ENCODE measurements at regions not wholly inside any gene's neighbourhood (a gene's known extent, or its start where the extent isn't known, plus 50 kb on each side); places are given as distances from the start of the nearest gene placed in this dataset.

DNA sequence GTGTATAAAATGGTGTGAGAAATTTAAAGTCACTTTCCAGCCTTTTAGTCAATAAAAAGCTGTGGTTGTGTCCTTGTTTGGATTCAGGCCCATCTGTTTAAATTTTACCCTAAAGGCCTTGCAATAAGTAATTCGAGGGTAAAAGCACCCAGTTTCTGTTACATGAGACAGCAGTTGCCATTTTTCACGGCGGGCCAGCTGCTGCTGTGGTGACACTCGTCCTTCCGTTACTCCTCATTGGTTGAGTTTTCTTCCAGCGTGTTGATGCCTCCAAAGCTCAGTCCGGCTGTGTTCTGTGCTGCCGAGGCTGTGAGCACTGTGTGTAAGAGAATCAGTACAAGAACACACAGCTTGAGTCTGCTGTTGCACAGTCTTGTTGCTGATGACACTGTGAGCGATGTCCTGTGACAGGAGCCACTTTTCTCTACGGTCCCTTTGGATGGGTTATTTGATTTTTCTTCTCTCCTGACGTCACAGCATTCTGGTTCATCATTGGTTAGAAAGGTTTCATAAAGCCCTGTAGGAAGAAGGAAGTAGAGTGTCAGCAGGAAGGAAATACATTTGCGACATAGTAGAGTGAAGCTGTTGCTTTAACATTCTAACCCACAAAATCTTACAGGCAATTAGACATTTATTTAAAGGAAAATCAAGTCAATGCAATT, 602.5 kb upstream of the ARGLU1 start:
- H3K36me3 ChIP-seq (replicated peaks in 1 of 2; ENCODE audit: control insufficient read depth in 1 of 2, insufficient read depth in 2 of 2, low read length in 1 of 2): peaks cover 0 to 3% of the 10 kb centered on the region in 2 experiments
- no peak overlapping the region for H3K9ac ChIP-seq
- no peaks in the 10 kb centered on the region for H3K27me3 ChIP-seq (ENCODE audit: insufficient read depth)
- peak overlapping the region; percentile 42; the same call in 1 of the 2 replicates for H2AFZ ChIP-seq (ENCODE audit: low read depth)
- H4K20me1 ChIP-seq (ENCODE audit: insufficient read depth): no peaks in the 10 kb centered on the region
- H3K9me3 ChIP-seq: no peaks in the 10 kb centered on the region
- H3K9me2 ChIP-seq: no peaks in the 10 kb centered on the region
- WGBS (ENCODE audit: low lambda C conversion rate): 36% methylated on average over 12 of the region's 12 CpGs
- peaks cover 0 to 4% of the 10 kb centered on the region in 2 experiments; a peak in 2 of 4 replicates for H3K4me1 ChIP-seq (ENCODE audit: control insufficient read depth in 1 of 2, insufficient read depth in 2 of 2, low read depth in 1 of 2, low read length in 1 of 2)
- CTCF ChIA-PET: interaction anchor here (1.0 to 1.3 kb wide), 2 partner anchors 22 to 595 kb away, joined by 3 read pairs; no protein-coding TSS in a partner anchor
- TF ChIP-seq SIN3A (IDR thresholded peaks at IDR 0.05; ENCODE audit: borderline replicate concordance, low read depth, low read length) (no peak), EP300 (IDR thresholded peaks at IDR 0.05; ENCODE audit: borderline replicate concordance in 1 of 2, low read depth in 1 of 2, low read length in 1 of 2) (no peak), EZH2phosphoT487 (IDR thresholded peaks at IDR 0.05; ENCODE audit: borderline replicate concordance, low read depth) (no peak), TAF1 (IDR thresholded peaks at IDR 0.05; ENCODE audit: borderline replicate concordance, low read depth, low read length) (no peak), FOXM1 (IDR thresholded peaks at IDR 0.05; ENCODE audit: low read depth) (no peak), GATA2 (CRISPR knock-in tag; IDR thresholded peaks at IDR 0.05) (peak; percentile 53), JUND (IDR thresholded peaks at IDR 0.05) (no peak), RCOR1 (IDR thresholded peaks at IDR 0.05; ENCODE audit: low read length) (peak; percentile 38; the same call in 1 of the 2 replicates), NFIC (IDR thresholded peaks at IDR 0.05; ENCODE audit: borderline replicate concordance) (no peak), ELF1 (IDR thresholded peaks at IDR 0.05) (no peak), MXI1 (IDR thresholded peaks at IDR 0.05; ENCODE audit: low read depth, low read length) (peak; percentile 17; the same call in 1 of the 2 replicates), RFX5 (IDR thresholded peaks at IDR 0.05; ENCODE audit: low read length) (peak; percentile 69; the same call in 1 of the 2 replicates), YY1 (IDR thresholded peaks at IDR 0.05; ENCODE audit: low read depth) (no peak)
- TF ChIP-seq, protein P1, sequence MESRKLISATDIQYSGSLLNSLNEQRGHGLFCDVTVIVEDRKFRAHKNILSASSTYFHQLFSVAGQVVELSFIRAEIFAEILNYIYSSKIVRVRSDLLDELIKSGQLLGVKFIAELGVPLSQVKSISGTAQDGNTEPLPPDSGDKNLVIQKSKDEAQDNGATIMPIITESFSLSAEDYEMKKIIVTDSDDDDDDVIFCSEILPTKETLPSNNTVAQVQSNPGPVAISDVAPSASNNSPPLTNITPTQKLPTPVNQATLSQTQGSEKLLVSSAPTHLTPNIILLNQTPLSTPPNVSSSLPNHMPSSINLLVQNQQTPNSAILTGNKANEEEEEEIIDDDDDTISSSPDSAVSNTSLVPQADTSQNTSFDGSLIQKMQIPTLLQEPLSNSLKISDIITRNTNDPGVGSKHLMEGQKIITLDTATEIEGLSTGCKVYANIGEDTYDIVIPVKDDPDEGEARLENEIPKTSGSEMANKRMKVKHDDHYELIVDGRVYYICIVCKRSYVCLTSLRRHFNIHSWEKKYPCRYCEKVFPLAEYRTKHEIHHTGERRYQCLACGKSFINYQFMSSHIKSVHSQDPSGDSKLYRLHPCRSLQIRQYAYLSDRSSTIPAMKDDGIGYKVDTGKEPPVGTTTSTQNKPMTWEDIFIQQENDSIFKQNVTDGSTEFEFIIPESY (IDR thresholded peaks at IDR 0.05; ENCODE audit: borderline replicate concordance, low read depth): no peak
- TF ChIP-seq, protein P2, sequence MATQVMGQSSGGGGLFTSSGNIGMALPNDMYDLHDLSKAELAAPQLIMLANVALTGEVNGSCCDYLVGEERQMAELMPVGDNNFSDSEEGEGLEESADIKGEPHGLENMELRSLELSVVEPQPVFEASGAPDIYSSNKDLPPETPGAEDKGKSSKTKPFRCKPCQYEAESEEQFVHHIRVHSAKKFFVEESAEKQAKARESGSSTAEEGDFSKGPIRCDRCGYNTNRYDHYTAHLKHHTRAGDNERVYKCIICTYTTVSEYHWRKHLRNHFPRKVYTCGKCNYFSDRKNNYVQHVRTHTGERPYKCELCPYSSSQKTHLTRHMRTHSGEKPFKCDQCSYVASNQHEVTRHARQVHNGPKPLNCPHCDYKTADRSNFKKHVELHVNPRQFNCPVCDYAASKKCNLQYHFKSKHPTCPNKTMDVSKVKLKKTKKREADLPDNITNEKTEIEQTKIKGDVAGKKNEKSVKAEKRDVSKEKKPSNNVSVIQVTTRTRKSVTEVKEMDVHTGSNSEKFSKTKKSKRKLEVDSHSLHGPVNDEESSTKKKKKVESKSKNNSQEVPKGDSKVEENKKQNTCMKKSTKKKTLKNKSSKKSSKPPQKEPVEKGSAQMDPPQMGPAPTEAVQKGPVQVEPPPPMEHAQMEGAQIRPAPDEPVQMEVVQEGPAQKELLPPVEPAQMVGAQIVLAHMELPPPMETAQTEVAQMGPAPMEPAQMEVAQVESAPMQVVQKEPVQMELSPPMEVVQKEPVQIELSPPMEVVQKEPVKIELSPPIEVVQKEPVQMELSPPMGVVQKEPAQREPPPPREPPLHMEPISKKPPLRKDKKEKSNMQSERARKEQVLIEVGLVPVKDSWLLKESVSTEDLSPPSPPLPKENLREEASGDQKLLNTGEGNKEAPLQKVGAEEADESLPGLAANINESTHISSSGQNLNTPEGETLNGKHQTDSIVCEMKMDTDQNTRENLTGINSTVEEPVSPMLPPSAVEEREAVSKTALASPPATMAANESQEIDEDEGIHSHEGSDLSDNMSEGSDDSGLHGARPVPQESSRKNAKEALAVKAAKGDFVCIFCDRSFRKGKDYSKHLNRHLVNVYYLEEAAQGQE (IDR thresholded peaks at IDR 0.05; ENCODE audit: low read depth, low read length): no peak
- no peak overlapping the region for H3K4me2 ChIP-seq
- POLR2A ChIA-PET: no interaction called here
- H3F3A ChIP-seq (replicated peaks; ENCODE audit: insufficient read depth): no peaks in the 10 kb centered on the region
- H3K4me3 ChIP-seq (ENCODE audit: low read depth in 2 of 2, low read length in 1 of 2): peak overlapping the region in 1 of 2 experiments; percentile 33; a peak in 2 of 4 replicates
- no peaks in the 10 kb centered on the region for H3K79me2 ChIP-seq (ENCODE audit: insufficient read depth)
- DNase-seq: peak; percentile 57
- H3K27ac ChIP-seq (ENCODE audit: low read depth in 2 of 2, low read length in 1 of 2): peak overlapping the region in 1 of 2 experiments; percentile 55; a peak in 2 of 4 replicates
